ENCODE measurements at regions not wholly inside any gene's neighbourhood (a gene's known extent, or its start where the extent isn't known, plus 50 kb on each side); places are given as distances from the start of the nearest gene placed in this dataset.

DNA sequence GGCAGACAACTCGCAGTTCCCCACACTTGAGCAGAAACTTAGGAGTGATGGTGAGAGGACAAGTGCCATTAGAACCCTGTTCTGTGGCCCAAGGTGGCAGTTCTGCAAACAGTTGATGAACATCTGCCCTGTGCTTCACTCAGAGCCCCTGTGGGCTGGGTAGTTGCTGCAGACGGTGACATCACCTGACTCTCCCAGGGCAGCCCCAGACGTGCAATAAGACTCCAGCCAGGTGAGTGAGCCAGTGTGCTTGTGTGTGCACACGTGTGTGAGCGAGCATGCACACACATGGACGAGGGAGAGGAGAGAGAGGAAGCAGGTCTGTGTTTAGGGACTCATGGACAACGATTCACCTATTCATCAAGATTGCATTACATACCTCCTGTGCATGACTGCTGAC, 136.0 kb upstream of the GLI2 start:
- no peak for TF ChIP-seq POLR2A (IDR thresholded peaks at IDR 0.05)
- TF ChIP-seq CTCF (IDR thresholded peaks at IDR 0.05) = no peak
- peaks cover 0 to 11% of the 10 kb centered on the region in 2 donors for H3K4me1 ChIP-seq
- intact Hi-C loops (cut with DNase I) = no loop called here
- H3K27ac ChIP-seq = no peak overlapping the region
- H3K9me3 ChIP-seq = no peaks in the 10 kb centered on the region
- no peak overlapping the region for H3K4me3 ChIP-seq (replicated peaks in 1 of 3)
- WGBS, 2 donors = 84 to 86% methylated on average over 7 of the region's 7 CpGs
- no peaks in the 10 kb centered on the region for H3K27me3 ChIP-seq
- H3K36me3 ChIP-seq = no peaks in the 10 kb centered on the region
- DNase-seq = no peak

- TF ChIP-seq POLR2A (IDR thresholded peaks at IDR 0.05) (no peak), CTCF (IDR thresholded peaks at IDR 0.05) (no peak)
- intact Hi-C loops (cut with DNase I) = no loop called here
- H3K27me3 ChIP-seq = no peaks in the 10 kb centered on the region
- no peaks in the 10 kb centered on the region for H3K36me3 ChIP-seq
- peaks cover 0 to 5% of the 10 kb centered on the region in 2 donors for H3K4me1 ChIP-seq
- H3K27ac ChIP-seq = no peak overlapping the region
- no peak for DNase-seq
- H3K9me3 ChIP-seq = no peaks in the 10 kb centered on the region
- WGBS, 2 donors = 96% methylated on average over 7 of the region's 7 CpGs
- no peak overlapping the region for H3K4me3 ChIP-seq (replicated peaks in 1 of 3)
Measured at GRCh38 chr2:120600335-120600734, 135.3 kb upstream of the GLI2 start.

DNA sequence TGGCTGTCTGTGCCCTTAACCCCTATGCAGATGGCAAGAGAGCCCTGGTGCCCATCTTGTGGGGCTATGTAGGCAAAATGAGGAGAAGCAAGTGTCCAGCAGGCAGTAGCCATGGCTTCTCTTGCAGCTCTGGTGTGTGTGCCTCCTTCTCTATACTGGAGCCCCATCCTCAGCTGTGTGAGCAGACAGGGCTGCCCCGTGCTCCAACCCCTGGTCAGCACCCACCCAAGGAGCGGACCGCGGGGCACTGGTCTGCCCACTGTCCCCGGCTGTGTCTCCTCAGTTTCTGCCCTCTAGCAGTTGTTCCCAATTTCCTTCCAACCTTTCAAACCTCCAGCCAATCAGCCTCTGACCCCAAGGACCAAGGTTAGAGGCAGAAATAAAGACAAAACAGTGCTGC, 134.9 kb upstream of the GLI2 start:
- no peaks in the 10 kb centered on the region for H3K9me3 ChIP-seq
- 92 to 96% methylated on average over 5 of the region's 5 CpGs for WGBS, 2 donors
- no peak for DNase-seq

DNA sequence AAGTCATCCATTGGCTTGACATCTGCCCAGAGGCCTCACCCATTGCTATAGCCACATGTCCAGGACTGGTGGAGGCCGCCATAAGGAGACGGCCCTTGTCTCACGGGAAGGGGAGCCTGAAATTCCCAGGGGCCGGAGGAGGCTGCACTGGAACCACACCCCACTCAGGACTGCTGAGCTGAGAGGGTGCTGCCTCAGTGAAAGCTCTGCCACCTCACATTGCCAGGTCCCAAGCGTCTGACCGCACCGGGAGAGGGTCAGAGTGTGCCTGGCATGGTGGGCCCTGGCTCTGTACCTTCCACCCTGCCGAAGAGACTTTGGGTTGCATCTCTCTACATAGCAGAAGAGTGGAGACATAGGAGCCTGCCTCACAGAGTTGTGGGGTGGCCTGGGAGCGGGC, 134.1 kb upstream of the GLI2 start:
- WGBS, 2 donors = 97 to 100% methylated on average over 5 to 7 of the region's 9 CpGs
- no peaks in the 10 kb centered on the region for H3K27me3 ChIP-seq
- no peaks in the 10 kb centered on the region for H3K9me3 ChIP-seq
- no peak for DNase-seq
- no peaks in the 10 kb centered on the region for H3K36me3 ChIP-seq
- no peak for TF ChIP-seq POLR2A (IDR thresholded peaks at IDR 0.05)
- TF ChIP-seq CTCF (IDR thresholded peaks at IDR 0.05) = no peak
- intact Hi-C loops (cut with DNase I) = no loop called here
- no peak overlapping the region for H3K4me3 ChIP-seq (replicated peaks in 1 of 3)
- no peaks in the 10 kb centered on the region for H3K4me1 ChIP-seq
- H3K27ac ChIP-seq = no peak overlapping the region

More for the DNA sequence above, 134.9 kb upstream of the GLI2 start:
- H3K27me3 ChIP-seq = no peaks in the 10 kb centered on the region
- no peaks in the 10 kb centered on the region for H3K36me3 ChIP-seq
- H3K4me3 ChIP-seq (replicated peaks in 1 of 3) = no peak overlapping the region
- peaks cover 0 to 4% of the 10 kb centered on the region in 2 donors for H3K4me1 ChIP-seq
- no peak overlapping the region for H3K27ac ChIP-seq
- TF ChIP-seq CTCF (IDR thresholded peaks at IDR 0.05) (no peak), POLR2A (IDR thresholded peaks at IDR 0.05) (no peak)
- intact Hi-C loops (cut with DNase I) = no loop called here

DNA sequence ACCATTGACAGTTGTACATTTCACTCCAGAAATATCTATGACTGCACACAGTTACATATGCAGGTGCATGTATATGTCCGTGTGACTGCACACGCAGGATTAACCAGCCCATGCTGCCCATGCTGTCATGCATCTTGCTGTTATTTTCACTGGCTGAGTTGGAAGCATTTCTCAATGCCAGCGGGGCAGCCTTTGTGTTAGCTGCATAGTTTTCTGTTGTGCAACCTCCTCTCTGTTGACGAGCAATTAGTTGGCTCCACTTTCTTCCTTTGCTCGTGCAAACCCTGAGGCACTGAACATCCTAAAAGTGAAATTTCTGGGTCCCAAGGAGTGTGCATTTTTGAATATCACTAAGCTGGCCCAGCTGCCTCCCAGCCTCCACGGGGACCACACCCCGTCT, 133.4 kb upstream of the GLI2 start:
- 93 to 94% methylated on average over 7 of the region's 7 CpGs for WGBS, 2 donors
- intact Hi-C loops (cut with DNase I) = no loop called here
- TF ChIP-seq POLR2A (IDR thresholded peaks at IDR 0.05) (no peak), CTCF (IDR thresholded peaks at IDR 0.05) (no peak)

More for the DNA sequence above, 133.4 kb upstream of the GLI2 start:
- Histone ChIP-seq H3K9me3 (no peaks in the 10 kb centered on the region), H3K36me3 (no peaks in the 10 kb centered on the region), H3K27ac (no peak overlapping the region), H3K4me1 (no peaks in the 10 kb centered on the region), H3K4me3 (replicated peaks in 1 of 3) (no peak overlapping the region), H3K27me3 (no peaks in the 10 kb centered on the region)
- DNase-seq = no peak
